HG03442 (cell line): ENCODE measurements at regions not wholly inside any gene's neighbourhood (a gene's known extent, or its start where the extent isn't known, plus 50 kb on each side); places are given as distances from the start of the nearest gene placed in this dataset.

Experiments
- ATAC-seq: cut with Tn5 transposase; IDR thresholded peaks from one replicate; pipeline ENCODE4 v1.9.1; 2021; ENCODE audit warnings: mild to moderate bottlenecking, moderate library complexity; ENCODE audit not compliant: unreplicated experiment

DNA sequence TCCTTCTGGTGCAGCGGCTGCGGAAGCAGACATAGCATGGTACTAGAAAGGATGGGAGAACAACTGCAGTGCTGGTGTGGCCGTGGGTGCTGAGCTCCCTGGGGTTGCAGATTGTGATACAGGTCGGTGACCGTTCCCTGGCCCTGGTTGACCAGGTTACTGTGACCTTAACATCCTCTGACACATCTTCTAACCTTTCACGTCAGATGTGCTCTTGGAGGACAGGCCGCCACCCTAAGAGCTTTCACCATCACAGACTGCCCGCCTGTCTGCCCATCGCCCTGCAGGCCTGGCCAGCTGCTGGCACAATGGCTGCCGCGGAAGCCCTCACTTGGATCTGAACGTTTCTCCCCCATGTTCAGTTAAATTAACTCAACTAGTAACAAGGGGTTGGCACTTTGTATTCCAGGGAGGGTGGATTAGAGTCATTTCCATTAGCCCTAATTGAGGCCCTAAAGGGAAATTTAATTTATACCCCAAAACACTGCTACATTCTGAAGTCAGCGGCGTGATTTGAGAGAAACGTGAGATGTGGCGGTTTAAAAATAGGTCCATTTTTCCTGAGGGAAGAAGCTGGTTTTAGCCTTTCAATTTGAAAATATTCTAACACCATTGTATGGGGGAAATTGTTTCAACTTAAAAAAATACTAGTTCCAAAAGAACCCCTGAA is 443.9 kb upstream of the CDH4 start:
- ATAC-seq: no peak

DNA sequence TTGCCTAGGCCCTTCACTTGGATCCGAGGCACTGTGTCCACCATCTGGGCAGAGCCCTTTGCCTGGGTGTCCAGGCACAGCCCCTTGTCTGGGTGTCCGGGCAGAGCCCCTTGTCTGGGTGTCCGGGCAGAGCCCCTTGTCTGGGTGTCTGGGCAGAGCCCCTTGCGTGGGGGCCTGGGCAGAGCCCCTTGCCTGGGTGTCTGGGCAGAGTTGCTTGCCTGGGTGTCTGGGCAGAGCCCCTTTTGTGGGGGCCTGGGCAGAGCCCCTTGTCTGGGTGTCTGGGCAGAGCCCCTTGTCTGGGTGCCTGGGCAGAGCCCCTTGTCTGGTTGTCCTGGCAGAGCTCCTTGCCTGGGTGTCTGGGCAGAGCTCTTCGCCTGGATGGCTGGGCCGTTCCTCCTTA is 443.4 kb upstream of the CDH4 start:
- no peak for ATAC-seq

DNA sequence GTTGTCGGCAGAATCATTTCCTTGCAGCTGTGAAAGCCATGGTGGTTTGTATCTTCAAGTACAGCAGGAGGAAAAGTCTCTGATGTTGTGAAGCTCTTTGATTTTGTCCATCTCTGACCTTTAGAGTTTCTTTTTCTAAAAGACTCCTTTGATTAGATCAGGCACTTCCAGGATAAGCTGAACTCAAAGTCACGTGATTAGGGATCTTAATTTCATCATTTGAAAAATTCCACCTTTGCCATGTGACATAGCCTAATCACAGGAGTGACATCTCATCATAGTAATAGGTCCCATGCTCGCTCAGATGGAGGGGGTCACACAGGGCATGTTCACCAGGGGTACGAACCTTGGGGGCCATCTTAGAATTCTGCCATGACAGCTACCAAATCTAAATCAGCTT is 441.5 kb upstream of the CDH4 start:
- ATAC-seq: no peak

DNA sequence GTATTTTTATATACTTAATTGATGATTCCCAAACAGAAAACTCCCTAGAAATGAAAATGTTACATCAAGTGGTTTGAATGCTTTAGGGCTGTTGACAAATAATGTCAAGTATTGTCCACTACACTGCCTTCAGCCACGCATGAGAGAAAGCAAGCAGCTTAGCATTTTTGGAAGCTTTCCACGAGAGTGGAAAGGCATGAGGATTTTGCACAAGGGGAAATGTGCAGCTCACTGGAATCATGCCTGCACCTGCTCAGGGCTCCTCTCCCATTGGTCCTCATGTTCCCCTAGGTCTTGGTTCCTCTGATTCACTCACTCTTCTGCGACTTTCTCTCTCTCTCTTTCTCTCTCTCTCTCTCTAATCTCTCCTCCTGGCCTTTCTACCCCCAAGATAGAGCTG is 439.5 kb upstream of the CDH4 start:
- ATAC-seq: no peak

DNA sequence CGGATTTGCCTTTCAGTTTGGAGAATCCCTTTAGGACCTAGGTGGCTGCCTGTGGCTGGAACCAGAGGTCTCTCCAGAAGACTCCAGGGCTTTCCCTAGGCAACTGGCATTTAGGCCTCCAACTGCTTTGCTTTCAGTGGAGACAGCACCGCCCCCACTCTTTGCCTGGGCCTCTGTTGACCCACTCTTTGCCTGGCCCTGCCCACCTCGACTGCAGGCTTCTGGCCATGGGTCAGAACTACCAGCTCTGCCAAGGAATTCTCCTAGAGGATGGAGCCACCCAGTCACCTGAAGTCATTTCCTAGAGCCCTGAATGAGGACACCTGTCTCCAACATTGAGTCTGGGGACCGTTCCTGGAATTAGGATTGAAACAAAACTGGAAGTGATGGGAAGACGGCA is 439.0 kb upstream of the CDH4 start:
- no peak for ATAC-seq

DNA sequence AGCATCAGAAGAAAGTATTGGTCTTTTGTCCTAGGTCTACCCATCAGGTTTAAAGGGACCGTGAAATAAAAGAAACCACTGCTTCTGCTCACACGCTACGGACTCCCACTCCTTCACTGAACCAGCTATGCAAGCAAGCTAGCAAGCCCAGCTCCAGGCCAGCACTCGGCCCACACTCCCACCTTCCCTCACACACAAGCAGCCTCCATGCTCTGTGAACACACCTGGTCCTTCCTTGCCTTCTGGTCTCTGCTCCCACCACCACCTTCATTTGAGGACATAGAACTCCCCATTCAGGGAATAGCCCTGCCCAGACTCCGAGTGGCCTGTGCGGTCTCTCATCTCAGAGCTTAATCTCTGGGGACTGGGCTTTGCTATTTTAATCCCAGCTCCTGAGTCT is 436.4 kb upstream of the CDH4 start:
- no peak for ATAC-seq

DNA sequence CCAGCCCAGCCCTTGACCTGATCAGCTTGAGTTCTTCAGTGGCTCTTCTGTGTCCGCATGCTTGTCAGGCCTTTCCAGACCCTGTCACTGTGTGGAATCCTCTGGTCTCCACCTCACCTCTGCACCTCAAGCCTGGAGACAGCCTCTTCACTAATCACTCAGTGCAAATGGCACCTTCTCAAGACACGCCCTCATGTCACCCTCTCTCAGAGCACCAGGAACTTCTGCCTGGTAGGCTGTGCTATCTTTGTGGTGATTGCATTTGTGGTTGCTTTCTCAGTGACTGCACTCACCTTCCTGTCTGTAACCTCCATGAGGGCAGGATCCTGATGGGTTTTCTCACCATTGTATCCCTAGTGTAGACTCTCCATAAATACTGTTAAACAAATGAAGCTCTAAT is 435.2 kb upstream of the CDH4 start:
- ATAC-seq: no peak

DNA sequence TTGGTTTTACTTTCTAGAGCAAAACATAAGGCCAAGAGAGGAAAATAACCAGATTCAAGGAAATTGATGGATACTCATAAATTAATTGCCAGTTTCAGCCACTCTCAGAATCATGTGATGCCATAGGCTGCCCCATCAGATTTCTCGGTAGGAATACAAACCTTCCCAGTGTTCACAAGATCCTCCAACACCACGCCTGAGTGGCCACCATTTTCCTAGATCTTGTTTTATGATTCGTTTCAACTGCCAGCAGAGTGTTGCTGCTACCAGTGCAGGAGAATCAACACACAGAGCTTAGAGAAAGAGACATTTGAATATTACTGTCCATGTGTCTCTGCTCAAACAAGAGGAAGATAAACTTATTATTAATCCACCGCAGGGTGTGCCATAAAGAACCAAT is 434.2 kb upstream of the CDH4 start:
- ATAC-seq: no peak

DNA sequence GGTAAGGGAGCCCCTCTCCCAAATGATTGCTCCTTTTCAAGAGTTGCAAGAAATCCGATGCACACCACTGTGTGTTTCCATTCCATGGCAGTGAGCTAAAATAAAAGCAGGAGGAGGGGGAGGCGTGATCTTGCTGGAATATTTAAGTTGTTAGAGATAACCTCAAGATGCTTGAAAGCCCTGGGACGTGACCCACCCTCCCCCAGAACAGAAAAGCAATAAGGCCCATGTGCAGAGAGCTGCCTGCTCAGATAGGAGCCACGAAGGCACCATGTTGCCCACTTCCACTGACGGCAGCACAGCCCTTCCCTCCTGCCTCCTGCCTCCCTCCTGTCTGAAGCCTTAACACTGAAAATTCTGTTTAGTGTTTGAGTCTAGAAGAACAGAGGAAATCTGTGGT is 432.6 kb upstream of the CDH4 start:
- no peak for ATAC-seq

DNA sequence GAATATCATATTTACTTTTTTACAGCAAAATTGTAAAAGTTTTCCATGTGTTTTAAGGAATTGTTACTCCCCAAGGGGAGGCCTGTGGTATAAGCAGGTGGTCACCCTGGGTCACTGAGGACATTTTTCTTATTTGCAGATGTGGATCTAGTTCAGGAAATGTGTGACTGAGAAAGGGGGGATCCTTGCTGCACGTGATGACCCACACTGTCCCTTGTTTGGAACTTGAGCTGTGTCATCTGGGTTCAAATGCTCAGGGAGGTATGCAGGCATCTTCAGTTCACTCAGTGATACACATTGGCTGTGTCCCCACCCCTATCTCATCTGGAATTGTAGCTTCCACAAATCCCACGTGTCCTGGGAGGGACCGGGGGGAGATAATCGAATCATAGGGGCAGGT is 431.9 kb upstream of the CDH4 start:
- no peak for ATAC-seq

DNA sequence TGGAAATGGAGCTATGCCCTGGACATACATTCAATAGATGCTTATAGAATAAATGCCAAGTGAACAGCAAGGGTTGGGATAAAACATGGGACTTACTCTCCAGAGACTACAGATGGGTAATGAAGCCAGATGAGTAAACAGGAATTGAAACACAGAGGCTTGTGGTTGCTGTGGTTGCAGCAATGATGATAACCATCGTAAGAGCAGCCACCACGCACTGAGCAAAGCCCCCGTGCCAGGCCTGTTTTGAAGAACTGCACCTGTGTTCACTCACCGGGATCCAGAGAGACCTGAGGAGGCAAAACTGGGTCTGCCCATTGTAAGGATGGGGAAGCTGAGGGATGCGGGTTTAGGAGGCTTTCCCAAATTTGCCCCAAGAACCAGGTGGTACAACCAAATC is 431.1 kb upstream of the CDH4 start:
- ATAC-seq: no peak

DNA sequence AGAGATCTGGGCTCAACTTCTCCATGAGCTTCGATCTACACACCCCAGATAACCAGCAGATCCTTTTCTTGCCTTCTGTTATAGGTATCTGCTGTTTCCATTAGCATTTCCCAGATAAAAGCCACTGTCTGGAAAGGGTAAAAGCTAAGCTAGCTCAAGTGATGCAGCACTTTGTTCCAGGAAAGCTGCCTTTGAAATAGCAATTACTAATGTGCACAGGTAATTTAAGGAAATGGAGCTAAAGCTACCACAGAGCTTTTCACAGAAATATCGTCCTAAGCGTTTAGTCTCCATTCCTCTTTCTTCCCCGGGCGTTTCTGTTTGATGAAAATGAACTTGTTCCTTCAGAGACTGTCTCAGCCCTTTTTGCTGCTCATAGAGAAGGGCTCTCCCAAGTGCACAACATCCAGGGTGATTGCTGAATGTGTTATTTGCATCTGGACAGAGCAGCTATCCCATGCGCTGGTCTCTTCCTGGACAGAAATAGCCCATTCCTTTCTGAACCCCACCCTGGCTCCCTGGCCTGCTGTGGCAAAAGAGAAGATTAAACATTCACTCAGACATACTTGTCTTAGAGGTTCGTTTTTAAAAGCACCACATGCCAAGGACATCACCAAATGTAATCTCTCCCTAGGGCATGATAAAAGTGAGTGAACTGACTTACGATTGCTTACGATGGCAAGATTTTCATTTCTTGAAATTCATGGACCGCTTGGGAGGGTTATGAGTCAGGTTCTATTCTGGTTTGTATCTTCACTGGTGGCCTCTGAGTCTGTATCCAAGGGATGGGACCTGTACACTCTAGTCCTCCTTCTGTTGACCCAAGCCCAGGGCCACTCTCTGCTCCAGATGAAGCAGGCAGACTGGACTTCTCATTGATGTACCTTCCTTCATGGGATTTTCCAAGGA is 429.1 kb upstream of the CDH4 start:
- no peak for ATAC-seq

DNA sequence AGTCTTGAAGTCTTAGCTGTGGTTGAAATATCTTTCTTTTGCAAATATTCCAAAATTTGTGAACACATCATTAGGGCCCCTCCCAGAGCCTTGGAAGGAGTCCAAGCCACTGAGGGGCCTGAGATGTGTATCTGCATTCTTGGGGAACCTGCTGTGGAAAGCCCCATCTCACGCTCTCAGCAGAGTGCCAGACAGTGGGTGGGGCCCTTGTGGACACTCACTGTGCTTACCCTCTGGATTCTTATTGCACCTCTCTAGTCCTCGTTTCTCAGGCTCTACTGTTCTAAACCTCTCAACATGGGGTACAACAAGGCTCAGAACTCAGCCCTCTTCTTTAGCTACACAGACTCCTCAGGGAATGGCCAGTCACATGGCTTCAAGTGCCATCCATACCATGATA is 416.2 kb upstream of the CDH4 start:
- ATAC-seq: no peak

DNA sequence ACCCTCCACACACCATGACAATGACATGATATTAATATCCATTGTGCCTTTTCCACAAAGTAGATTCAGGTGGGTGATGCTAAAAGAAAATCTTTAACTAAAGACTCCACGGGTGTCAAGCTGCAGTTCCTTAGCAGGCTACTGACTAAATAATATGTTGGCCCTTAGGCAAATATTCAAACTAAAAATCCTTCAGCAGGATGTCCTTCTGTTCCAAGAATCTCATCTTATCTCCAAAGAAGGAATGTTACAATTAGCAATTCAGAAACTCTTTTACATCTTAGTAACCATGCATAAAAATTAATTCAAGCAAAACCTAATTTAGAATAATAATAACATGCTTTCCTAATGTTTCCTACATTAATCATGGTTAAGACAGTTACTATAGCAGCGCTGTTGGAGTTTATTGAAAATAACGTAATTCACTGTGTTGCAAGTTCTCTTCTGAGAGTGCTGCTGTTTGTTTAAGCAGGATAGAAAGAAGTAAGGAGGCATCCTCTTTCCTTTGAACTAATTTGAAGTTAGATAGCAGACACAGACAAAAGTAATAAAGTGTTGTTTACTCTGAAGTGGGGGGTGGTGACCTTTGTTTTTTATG is 414.8 kb upstream of the CDH4 start:
- no peak for ATAC-seq

DNA sequence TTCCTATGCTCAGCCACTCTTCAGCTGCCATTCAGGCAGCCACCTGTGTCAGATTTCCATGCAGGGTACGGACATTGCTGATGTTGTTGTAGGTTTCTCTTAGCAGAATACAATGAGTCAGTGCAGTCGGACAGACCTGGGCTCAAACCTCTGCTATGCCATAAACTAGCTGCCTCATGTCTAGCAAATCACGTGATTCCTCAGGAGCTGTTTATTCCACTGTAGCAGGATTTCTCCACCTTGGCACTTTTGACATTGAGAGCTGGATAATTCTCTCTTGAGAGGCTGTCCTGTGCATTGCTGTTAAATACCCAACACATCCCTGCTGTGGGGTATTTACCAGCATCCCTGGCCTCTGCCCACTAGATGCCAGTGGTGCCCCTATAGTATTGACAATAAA is 413.8 kb upstream of the CDH4 start:
- no peak for ATAC-seq

DNA sequence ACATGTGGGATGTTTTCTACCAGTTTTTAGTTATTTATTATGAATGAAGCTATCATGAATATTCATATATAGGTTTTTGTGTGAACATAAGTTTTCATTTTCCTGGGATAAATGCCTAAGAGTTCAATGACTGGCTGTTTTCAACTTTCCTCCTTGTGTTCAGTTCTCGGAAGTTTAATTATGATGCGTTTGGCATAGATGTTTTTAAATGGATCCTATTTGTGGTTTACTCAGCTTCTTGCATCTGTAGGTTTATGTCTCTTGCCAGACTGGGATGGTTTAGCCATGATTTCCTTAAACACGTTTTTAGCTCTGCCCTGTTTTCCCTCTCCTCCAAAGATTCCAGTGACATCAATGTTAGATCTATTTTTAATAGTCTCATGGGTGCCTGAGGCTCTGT is 411.1 kb upstream of the CDH4 start:
- ATAC-seq: no peak

DNA sequence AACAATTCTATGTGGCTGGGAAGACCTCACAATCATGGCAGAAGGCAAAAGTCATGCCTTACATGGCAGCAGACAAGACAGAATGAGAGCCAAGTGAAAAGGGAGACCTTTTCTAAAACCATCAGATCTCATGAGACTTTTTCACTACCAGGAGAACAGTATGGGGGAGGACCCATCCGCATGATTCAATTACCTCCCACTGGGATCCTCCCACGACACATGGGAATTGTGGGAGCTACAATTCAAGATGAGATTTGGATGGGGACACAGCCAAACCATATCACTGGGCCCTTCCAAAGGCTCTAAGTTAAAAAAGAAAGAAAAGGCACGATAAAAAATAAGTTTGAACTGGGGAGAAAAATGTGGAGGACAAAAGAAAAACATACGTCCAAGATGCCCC is 406.9 kb upstream of the CDH4 start:
- ATAC-seq: no peak

DNA sequence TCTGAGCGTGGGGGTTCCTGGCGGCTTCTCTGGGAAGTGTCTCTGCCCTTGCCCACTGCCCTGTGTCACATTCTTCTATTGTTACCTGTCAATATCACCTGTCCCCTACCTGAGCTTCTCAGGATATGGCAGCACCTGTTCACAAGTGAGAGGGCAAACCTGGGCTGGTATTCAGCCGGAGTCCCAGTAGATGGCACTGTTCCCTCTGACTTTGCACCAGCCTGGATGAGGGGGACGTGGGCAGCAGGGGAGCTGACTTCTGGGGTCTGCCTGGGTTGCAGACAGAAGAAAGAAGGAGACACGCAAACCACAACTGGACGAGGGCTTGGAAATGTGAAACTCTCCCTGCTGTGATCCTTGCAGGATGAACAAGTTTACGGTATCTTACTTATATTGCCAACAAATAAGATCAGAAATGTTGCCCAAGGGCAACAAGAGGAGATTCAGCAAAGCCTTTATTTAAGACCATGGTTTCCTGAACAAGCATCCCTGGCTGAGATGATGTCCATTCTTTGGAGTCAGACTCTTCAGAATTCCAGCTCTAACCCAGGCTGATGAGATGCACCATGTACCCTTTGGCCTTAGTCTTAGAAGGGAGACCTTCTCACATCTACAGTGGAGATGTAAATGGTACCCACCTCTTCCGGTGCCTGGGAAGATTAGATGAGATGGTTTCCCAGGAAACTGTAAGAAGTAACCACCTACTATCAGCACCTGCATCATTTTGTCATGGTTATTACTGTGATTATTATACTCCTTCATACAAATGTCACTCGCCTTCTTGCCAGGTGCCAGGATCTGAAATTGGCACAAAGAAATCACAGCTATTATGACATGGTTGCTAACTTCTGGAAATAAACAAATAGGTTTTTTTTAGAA is 400.0 kb upstream of the CDH4 start:
- no peak for ATAC-seq

DNA sequence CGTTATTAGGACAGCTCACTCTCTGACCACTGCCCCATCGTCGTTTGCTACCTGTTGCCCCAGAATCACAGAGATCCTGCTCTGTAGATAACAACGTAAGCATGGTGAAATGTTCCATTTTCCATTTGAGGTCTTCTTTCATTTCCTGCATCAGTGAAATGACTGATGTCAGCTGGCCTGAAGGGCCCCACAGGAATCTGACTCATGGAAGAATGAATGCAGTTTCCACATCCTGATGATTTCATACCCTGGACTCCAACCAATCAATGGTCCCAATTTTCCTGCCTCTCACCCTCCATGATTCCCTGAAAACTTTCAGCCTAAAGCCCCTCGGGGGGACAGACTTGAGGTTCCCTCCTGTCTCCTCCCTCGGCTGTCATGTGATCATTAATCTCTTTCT is 394.4 kb upstream of the CDH4 start:
- ATAC-seq: no peak

DNA sequence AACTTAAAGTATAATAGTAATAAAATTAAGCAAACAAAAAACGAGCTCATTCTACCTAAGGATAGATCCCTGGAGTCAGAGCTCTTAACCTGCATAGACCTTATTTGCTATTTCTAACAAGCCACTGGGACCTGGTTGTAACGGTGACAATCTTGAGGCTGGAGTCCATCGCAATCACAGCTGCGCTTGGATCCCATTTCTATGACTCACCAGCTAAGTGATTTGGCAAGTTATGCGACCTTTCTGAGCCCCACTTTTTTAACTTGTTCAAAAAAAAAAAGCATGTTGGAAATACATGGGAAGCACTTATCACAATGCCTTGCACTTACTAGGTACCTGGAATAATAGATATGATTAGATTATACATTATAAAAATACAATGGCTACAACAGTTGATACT is 389.5 kb upstream of the CDH4 start:
- no peak for ATAC-seq

DNA sequence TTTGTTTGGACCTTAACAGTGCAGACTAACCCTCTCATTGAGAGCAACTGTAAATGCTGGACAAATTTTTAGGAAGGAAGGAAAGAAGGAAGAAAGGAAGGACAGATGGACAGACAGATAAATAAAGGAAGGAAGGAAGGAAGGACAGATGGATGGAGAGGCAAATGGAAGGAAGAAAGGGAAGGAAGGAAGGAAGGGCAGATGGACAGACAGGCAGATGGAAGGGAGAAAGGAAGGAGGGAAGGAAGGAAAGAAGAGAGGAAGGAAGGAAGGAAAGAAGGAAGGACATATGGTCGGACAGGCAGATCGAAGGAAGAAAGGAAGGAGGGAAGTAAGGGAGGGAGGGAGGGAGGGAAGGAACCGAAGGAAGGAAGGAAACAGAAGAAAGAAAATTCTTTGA is 388.5 kb upstream of the CDH4 start:
- ATAC-seq: no peak
